ENCODE measurements at regions not wholly inside any gene's neighbourhood (a gene's known extent, or its start where the extent isn't known, plus 50 kb on each side); places are given as distances from the start of the nearest gene placed in this dataset.
A peak's percentile ranks its signal among the peaks of the same experiment; 100 is the strongest.
"Not testable (repeated sequence)": the region's sequence is repeated elsewhere in the genome, so short reads cannot be mapped to it uniquely, and the experiment has no call there.

DNA sequence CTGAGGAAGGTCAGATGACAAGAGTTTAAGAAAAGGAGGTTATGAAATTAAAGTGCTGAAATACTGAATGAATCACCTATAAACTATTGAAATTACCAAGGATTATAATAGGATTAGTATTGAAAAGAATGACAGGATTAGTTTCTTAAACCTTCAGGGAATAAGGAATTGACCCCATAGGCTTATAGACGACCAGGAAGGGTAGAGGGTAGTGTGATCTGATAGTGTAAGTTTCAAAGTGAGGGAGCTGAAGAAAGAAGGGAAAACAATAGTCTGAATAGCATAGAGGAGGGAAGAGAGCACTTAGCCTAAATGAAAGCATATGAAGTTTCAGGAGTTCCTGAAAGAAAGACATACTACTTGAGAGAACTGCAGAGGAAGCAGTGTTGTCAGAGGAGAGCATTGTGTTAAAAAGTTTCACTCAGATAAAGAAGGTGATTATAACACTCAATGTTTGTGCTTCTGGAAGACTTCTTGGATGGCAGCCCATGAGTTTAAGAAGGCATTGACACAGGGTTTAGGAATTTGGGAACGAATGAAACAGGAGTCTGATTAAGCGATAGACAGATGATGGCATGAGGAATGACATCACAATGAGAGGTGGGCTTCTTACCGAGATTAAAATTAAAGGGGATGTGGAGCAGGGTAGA is 557.9 kb upstream of the GRAMD2B start:
- peak; percentile 54 for DNase-seq (ENCODE audit: low read depth, low spot score)
- in situ Hi-C loops (cut with HindIII; ENCODE audit: low pct_unique_long_range_greater_than_20kb, low sequenced_read_pairs) = no loop called here

DNA sequence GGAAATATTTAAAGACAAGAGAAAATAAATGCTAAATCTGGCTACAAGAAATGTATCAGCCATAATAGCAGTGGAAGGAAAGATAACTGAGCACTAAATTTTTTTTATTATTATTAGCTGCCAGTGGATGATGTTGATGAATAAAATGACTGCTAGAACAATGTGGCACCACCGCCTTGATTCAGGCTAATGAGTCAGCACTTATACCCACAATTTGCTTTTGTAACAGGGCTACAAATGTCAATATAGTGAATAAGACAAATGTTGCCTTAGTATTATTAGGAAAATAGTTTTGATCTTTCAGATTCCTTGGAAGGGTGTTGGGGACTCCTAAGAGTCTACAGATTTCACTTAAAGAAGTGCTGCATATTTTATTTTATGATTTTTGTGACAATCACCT is 555.2 kb upstream of the GRAMD2B start:
- in situ Hi-C loops (cut with HindIII; ENCODE audit: low pct_unique_long_range_greater_than_20kb, low sequenced_read_pairs) = no loop called here
- DNase-seq (ENCODE audit: low read depth, low spot score) = no peak

DNA sequence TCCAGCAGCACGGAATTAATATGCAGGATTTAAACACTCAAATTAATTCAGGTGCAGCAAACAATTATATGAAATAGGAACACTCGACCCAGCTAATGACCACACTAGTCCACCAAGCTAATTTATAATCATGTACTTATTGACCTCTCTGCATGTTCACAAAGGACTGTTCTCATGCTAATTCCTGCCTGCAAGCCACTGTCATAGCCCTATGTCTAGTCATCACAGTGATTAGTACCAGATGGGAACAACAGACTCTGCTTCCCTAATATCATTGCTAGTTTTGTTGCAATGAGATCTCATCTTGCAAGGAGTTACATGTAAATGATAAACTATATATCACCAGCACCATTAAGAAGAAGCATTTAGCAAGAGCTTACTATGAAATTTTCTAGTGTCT is 553.0 kb upstream of the GRAMD2B start:
- DNase-seq (ENCODE audit: low read depth, low spot score) = no peak
- in situ Hi-C loops (cut with HindIII; ENCODE audit: low pct_unique_long_range_greater_than_20kb, low sequenced_read_pairs) = no loop called here

DNA sequence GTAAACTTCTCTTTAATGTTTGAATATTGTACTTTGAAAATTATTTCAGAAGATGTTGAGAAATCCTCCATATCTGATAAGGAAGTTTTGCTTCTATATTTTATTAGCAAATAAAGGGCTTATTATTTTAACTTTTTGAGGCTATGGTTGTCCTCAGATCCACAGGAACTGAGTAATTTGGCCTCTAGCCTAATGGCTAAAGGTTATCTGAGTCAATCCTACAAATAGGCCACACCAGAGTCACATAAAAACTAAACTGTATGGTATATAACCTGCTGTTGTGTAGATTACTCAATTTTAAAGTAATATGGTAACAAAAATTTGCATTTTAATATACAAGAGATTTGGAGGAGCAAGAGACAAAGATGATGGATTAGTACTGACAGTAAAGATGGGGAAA is 549.2 kb upstream of the GRAMD2B start:
- in situ Hi-C loops (cut with HindIII; ENCODE audit: low pct_unique_long_range_greater_than_20kb, low sequenced_read_pairs) = no loop called here
- no peak for DNase-seq (ENCODE audit: low read depth, low spot score)

DNA sequence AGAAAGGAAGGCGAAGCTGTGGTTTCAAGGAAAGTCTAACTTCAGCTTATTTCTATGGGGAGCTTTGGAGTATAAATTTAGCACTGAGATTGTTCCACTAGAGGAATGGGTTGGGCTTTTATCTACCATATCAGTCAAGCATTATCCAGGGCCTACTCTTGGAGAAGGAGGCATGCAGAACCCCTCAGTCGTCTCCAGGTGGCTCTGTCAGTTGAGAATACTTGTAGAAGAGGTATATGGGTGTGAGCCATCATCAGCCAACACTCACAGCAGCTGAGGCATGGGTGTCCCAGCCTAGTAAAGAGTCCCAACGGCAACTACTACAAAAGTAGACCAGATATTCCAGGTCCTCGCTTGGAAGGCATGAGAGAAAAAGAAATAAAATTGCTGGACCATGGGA is 548.5 kb upstream of the GRAMD2B start:
- DNase-seq (ENCODE audit: low read depth, low spot score) = peak; percentile 16
- in situ Hi-C loops (cut with HindIII; ENCODE audit: low pct_unique_long_range_greater_than_20kb, low sequenced_read_pairs) = no loop called here

DNA sequence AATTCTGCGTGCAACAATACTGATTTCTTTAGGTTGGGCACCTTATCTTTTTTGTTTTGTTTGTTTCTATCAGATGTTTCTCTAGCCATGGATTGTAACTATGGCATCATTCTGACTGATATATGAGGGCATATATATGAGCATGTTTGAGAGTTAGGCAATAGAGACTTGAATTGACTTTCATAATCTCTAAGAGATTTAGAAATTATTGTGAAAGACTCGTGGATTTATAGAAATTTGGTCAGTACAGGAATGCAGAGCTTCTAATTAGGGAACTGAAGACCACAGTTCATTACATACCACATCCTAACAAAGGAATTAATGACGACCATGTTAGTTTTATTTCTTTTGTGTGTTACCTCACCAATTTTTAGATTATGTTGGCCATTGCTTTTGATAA is 546.0 kb upstream of the GRAMD2B start:
- in situ Hi-C loops (cut with HindIII; ENCODE audit: low pct_unique_long_range_greater_than_20kb, low sequenced_read_pairs) = no loop called here
- no peak for DNase-seq (ENCODE audit: low read depth, low spot score)

DNA sequence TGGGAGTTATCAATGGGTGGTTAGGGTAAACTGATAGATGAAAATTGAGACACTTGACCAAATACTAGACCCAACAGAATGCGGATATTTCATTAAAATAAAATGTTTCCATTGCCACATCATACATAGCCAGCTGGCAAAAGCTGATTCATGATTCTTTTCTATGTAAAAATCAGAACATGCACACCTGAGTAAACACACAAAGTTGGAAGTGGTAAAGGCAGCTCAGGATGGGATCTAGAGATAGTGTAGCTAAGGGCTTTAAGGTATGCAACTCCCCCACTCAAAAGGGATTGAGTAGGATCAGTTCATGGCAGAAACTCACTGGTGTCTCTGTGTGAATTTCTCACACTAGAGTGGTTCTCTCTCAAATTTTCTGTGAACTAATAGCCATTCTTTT is 541.1 kb upstream of the GRAMD2B start:
- DNase-seq (ENCODE audit: low read depth, low spot score) = no peak
- in situ Hi-C loops (cut with HindIII; ENCODE audit: low pct_unique_long_range_greater_than_20kb, low sequenced_read_pairs) = no loop called here

DNA sequence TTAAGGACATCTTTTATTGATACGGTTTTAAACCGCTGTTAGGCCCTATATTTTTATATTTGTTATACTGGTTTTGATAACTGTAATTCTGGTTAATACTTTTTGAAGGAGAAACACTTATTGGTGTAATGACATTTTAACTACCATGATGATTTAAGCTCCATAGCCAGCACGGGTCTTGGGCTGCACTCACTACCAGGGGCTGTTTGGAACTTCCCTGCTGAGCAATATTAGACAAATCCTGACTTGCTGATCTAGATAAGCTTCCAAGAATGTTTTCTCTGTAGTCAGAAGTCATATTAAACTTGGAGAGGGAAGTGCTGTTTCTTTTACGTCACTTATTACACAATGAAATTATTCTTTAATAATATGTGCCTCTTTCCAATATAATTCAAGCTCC is 540.0 kb upstream of the GRAMD2B start:
- in situ Hi-C loops (cut with HindIII; ENCODE audit: low pct_unique_long_range_greater_than_20kb, low sequenced_read_pairs) = no loop called here
- DNase-seq (ENCODE audit: low read depth, low spot score) = no peak

DNA sequence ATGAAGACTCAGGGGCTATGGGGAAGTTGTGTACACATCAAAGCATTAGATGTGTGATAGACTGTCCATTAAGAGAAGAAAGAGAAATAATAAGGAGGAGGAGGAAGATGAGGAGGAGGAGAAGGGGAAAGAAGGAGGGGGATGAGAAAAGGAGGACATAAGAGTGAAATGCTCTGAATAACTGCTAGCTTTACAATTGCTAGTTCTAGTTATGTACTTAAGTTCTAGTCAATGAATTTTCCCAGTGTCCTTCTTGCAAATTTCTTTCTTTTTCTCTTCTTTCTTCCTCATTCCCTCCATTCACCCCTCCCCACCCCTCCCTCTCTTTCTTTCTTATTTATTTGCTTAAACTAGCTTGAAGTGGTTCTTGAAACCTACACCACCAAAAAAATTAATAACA is 534.9 kb upstream of the GRAMD2B start:
- in situ Hi-C loops (cut with HindIII; ENCODE audit: low pct_unique_long_range_greater_than_20kb, low sequenced_read_pairs) = no loop called here
- no peak for DNase-seq (ENCODE audit: low read depth, low spot score)

DNA sequence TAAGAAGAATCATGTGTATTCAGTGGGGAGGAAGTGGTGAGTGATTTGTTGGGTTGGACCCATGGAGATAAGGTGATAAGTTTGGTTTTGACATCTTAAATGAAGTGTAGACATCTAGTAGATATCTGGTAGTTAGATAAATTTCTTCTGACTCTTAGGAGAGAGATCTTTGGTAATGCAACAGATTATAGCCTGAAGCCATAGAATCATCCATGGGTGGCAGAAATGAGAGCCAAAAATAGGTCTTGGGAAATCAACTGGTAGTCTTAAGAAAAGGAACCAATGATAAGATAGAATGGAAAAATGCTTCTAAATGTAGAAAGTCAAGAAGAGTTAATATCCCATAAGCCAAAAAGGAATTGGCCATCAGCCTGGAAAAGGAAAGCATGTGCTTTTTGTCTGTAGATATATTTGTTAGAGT is 532.7 kb upstream of the GRAMD2B start:
- in situ Hi-C loops (cut with HindIII; ENCODE audit: low pct_unique_long_range_greater_than_20kb, low sequenced_read_pairs) = no loop called here
- no peak for DNase-seq (ENCODE audit: low read depth, low spot score)

DNA sequence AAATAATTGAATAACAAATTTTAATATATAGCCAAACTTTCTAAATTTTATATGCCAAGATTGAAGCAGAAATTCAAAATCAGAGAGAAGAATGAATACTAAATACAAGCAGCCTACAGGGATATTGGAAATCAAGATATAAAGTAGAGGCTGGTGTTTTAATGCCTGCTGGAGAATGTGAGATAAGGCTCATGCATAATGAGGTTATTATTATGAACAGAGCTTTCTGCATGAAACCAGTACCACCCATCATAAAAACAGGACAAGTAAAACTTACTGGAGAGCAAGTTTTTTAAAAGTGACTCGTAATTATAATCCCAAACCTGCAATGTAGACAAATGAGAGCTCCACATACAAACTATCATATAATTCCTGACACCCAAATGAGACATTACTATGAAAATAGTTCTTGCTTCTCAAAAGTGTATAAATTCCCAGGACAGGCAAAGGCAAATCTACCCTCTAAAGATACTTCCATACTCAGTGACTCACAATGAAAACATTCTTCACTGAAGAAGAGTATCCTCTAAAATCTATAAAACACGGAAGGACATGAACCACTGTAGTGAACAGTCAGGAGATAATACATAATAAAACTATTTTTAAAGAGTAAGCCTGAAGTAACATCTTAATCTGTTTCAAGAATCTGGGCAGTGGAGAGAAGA is 532.0 kb upstream of the GRAMD2B start:
- in situ Hi-C loops (cut with HindIII; ENCODE audit: low pct_unique_long_range_greater_than_20kb, low sequenced_read_pairs) = no loop called here

DNA sequence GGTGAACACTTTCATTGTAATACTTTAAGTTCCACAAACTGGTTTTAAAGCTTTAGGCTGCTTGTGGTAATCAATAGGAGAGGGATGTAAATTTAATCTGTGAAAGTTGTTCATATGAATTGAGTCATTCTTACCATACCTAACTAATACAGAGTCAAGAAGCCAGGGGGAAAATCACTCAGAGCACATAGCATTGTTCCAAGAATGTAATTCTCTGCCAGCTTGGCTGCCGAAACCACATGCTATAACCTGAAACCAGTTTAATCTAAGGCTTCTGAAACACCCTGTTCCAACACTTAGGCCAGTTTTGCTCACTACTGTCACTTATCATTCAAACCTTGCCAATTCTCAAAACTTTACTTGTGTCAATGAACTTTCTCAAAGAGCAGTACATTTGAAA is 528.8 kb upstream of the GRAMD2B start:
- DNase-seq (ENCODE audit: low read depth, low spot score) = no peak
- in situ Hi-C loops (cut with HindIII; ENCODE audit: low pct_unique_long_range_greater_than_20kb, low sequenced_read_pairs) = no loop called here

More for the DNA sequence above, 532.0 kb upstream of the GRAMD2B start:
- no peak for DNase-seq (ENCODE audit: low read depth, low spot score)

DNA sequence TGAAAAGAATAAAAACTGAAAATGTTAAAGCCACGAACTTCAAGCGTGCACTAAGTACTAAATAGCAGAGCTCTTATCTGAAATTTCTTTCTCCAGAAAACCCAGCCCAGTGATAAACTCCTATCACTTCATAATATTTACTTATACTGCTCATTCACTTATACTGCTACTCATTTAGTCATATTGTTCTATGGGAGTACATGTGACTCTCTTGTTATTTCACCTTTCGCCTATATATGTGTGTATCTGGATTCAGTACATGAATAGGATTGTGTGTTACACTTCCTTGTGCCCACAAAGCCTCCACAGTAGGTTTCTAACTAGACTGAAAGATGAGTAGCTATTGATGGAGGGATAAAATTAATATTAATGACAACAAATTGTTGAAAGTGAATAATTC is 526.8 kb upstream of the GRAMD2B start:
- no peak for DNase-seq (ENCODE audit: low read depth, low spot score)
- in situ Hi-C loops (cut with HindIII; ENCODE audit: low pct_unique_long_range_greater_than_20kb, low sequenced_read_pairs) = no loop called here

DNA sequence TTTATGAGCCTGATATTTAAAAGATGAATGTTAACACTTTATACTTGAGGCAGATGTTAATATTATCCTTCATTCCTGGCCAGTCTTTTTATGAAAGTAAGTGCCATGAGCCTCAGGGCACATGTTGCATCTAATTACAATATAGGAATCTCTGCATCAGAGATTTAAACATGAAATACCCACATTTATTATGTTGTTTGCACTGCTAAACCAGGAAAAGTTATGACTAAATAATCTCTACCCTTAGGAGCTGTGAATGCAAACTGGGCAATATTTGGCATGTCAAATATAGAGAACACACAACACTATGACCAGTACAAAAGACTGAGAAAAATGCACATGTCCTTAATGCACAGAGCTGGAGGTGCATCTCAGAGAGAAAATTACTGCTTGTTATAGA is 526.1 kb upstream of the GRAMD2B start:
- DNase-seq (ENCODE audit: low read depth, low spot score) = no peak
- in situ Hi-C loops (cut with HindIII; ENCODE audit: low pct_unique_long_range_greater_than_20kb, low sequenced_read_pairs) = no loop called here

DNA sequence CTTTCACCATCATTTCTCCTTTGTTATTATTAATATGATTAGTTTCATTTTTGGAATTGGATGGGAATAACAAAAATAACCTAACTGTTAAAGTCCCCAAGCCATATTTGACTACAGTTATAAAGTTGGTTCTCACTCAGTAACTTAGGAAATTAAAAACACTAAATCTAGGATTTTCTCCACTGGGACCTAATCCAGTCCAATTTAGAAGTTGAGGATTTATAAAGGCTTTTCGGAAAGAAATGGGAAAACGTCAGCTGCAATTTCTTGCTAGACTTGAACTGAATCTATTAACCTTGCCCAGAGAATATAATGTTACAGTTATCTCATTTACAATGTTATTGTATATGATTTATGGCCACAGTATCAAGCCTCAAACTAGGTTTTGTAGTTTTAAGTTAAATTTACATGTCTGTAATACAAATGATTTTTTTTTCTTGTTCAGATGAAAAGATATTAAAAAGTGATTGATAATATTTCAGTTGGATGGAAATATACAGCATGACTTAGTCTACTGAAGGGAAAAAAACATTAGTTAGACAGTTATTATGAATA is 524.3 kb upstream of the GRAMD2B start:
- in situ Hi-C loops (cut with HindIII; ENCODE audit: low pct_unique_long_range_greater_than_20kb, low sequenced_read_pairs) = no loop called here
- DNase-seq (ENCODE audit: low read depth, low spot score) = no peak

DNA sequence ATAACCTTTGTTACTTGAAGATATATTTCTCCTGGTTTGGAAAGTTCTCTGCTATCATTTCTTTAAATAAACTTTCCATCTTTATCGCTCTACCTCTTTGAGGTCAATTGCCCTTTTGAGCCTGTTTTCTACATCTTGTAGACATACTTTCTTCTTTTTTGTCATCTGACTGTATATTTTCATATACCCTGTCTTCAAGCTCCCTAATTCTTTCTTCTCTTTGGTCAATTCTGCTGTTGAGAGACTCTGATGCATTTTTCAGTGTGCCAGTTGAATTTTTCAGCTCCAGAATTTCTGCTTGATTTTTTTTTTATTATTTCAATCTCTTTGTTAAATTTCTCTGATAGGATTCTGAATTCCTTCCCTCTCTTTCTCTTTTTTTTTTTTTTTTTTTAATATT is 511.2 kb upstream of the GRAMD2B start:
- in situ Hi-C loops (cut with HindIII; ENCODE audit: low pct_unique_long_range_greater_than_20kb, low sequenced_read_pairs) = no loop called here

DNA sequence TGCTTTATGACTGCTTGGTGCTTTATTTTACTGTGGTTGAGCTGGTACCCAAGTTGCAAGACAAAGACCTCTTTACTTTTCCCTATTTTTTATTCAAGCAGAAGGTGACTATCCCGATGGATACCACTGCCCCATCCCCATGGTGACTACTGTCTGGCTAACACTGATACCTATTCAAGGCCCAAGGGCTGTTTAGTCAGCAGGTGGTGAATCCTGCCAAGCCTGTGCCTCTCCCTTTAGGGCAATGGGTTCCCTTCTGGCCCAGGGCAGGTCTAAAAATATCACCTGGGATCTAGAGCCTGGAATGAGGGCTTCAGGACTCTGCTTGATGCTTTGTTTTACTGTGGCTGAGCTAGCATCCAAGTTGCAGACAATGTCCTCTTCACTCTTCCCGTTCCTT is 510.0 kb upstream of the GRAMD2B start:
- DNase-seq (ENCODE audit: low read depth, low spot score) = no peak
- in situ Hi-C loops (cut with HindIII; ENCODE audit: low pct_unique_long_range_greater_than_20kb, low sequenced_read_pairs) = no loop called here

More for the DNA sequence above, 511.2 kb upstream of the GRAMD2B start:
- no peak for DNase-seq (ENCODE audit: low read depth, low spot score)

DNA sequence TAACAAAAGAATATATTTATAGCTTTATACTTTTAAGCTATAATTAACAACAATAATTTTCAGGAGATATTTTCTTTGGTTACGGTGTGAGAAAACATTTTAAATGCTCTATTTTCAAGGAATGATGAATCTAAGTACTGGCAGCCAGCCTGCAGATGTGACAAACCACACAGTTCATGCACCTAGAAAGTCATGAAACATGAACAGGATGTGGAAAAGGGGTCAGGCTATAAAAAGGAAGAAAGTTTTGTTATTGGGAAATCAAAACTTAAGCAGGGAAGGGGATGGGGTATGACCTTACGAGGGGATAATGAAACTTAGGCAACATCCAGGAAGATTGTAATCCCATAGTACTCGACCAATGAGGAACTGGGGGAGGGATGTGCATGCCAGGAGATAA is 508.7 kb upstream of the GRAMD2B start:
- no peak for DNase-seq (ENCODE audit: low read depth, low spot score)
- in situ Hi-C loops (cut with HindIII; ENCODE audit: low pct_unique_long_range_greater_than_20kb, low sequenced_read_pairs) = no loop called here

DNA sequence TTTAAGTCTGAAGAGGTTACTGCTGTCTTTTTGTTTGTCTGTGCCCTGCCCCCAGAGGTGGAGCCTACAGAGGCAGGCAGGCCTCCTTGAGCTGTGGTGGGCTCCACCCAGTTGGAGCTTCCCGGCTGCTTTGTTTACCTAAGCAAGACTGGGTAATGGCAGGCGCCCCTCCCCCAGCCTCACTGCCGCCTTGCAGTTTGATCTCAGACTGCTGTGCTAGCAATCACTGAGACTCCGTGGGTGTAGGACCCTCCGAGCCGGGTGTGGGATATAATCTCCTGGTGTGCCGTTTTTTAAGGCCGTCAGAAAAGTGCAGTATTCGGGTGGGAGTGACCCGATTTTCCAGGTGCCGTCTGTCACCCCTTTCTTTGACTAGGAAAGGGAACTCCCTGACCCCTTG is 499.3 kb upstream of the GRAMD2B start:
- DNase-seq (ENCODE audit: low read depth, low spot score); in situ Hi-C loops (cut with HindIII; ENCODE audit: low pct_unique_long_range_greater_than_20kb, low sequenced_read_pairs): not testable (repeated sequence)
